NCI-H1092 treated with DMSO at 0.1 percent for 48 hours (cell line): ENCODE measurements at regions not wholly inside any gene's neighbourhood (a gene's known extent, or its start where the extent isn't known, plus 50 kb on each side); places are given as distances from the start of the nearest gene placed in this dataset.

Experiments used
- DNase-seq: peaks from one replicate; lab custom pipeline; 2025; lab: John Stamatoyannopoulos, UW

- DNase-seq, result no peak
These were observed 53.3 kb downstream of the BLID start for GRCh38 chr11:122062763-122063162.

DNA sequence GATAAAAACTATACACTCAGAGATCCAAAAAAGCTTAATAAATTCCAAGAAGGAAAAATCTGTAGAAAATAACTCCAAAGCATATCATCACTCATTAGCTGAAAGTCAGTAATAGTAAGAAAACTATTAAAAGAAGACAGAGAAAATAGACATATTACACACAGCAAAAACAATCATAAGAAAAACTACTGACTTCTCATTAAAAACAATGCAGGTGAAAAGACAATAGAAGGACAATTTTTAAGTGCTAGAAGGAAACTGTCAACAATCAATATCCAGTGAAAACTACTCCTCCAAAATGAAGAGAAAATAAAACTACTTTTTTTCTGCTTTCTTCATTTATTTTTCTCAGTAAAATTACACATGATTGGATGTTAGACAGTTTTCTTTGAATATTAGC lies 56.5 kb downstream of the BLID start:
- no peak for DNase-seq

DNA sequence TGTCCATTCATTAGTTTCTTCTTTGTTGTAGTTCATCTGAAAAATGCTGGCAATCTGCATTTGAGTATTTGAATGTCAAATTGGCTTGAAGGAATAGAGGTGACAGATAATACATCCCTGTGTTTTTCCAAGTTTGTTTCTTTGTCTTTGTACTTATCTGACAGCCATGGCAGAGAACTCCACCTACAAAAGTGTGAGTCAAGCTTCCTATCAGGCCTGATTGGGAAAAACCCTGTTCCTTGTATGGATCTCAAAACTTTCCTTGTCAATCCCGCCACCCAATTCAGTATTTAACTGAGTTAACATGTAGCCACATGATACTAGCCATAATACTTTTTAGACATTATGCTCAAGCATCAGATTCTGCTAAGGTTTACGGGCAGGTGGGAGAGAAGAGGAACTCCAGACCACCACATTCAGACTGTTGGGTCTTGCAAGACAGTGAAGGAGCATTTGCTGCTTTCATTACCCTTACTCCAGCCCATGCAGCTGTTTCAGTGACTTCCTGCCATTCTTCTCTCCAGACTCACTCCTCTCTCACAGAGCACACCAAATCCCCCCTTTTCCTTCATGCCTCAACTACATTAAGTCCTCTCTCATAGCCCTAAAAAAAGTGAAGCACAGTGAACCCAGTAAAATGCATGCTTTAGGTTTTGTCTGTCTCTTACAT lies 65.9 kb downstream of the BLID start:
- DNase-seq, result no peak

- no peak for DNase-seq
These were observed 67.6 kb downstream of the BLID start for GRCh38 chr11:122048401-122048800.

GRCh38 chr11:122046846-122047245 lies 69.2 kb downstream of the BLID start:
- no peak for DNase-seq

GRCh38 chr11:122046438-122046837 lies 69.6 kb downstream of the BLID start:
- no peak for DNase-seq

DNA sequence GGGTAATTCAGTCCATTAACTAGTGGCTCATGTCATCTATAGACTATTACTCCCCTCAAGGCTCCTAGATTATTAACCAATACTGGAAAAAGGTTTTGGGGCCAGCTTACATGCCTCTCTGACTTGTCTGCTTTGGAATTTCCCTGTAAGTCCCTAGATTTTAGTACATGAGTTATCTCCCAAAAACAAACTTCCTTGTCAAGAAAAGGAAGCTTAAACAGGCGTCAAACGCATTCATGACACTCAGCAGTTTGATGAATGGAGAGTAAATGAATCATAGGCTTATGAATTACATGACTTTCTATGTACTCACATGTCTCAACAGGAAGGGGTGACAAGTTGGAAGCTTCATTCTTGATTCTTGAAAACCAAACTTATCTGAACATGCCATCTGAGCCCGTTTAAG lies 70.8 kb downstream of the BLID start:
- DNase-seq, result no peak

DNA sequence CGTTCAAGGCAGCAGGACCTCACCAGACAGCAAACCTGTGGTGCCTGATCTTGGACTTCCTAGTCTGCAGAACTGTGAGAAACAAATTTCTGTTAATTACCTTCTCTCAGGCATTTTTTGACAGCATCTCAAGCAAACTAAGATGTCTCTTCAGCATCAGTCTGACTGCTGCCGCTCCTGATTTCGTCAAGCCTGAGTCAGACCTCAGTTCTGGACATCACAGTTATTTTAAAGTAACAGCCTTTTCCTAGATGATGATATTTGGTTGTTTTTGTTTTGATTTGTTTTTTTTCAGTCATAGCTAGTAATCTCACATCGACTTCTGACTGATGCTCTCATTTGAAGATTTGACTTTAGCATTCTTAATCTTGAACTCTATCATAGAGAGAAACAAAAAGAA lies 71.9 kb downstream of the BLID start:
- DNase-seq, result no peak

DNA sequence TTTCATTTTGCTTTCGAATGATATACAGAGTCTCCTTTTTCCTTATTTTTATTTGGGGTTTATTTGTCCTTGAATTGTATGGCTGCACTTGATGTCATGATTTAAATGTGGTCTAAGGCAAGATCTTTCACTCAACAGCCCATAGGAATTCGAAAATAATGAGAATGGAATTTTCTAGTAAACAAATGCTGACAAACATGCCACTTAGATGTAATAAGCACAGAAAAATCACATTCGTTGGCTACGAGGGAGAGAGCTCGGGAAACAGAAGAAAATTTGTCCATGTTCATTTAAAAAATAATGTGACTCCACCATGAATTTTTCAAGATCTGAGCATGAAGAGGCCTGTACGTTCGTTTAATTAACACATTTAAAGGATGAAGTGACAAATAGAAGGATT lies 73.0 kb downstream of the BLID start:
- no peak for DNase-seq

DNA sequence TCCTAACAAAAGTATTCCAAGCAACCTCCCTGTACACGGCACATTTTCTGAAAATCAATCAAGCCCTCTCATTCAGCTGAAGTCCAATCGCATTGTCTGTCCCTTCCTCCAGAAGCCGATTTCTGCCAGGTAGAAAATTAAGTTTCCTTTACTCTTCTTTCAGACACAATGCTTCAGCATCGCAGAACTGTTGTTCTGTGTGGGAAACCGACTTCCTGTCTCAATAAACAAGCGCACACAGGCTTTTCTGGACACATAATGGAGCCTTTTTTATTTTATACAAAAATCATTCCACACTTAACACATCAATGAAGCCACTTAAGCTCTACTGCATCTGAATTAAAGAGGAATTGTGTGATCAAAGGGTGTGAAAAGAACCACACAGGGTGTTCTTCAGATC lies 75.6 kb downstream of the BLID start:
- no peak for DNase-seq

GRCh38 chr11:122038543-122038942 lies 77.5 kb downstream of the BLID start:
- no peak for DNase-seq

GRCh38 chr11:122037911-122038310 lies 78.1 kb downstream of the BLID start:
- no peak for DNase-seq

DNA sequence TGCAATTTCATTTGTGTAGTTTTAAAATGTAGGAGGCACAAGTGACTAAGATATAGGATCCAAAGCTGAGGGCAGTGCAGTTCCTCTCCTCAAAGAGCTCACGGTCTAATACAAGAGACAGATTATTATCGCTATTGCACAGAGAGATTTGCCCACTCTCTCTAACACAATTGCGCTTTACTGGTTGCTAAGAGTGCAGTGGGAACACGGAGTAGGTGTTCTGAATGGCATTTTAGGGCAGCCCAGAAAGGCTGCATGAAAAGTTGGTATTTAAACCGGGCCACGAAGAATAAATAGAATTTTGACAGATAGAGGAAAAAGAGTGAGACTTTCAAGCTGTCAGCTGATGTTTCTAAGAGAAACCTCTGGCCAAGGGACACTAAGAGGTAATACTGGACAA lies 79.5 kb downstream of the BLID start:
- DNase-seq, result no peak

GRCh38 chr11:122036018-122036417 lies 80.0 kb downstream of the BLID start:
- no peak for DNase-seq

DNA sequence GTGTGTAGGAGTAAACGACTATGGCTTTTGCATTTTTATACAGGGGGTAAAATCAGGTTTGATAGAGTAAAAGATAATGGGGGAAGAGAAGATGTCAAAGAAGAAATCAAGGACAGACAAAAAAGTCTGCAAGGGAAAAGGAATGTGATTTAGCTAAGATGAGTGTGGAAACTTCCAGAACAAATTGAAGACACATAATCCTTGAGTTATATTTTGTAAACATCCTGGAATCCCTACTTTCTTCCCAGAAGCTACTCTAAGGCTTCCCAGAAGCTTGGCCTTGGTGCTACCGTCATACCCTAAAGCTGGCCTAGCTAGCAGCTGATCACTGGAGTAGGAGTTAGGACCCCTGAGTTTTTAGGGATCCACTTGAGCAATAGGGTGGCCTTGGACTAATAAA lies 82.4 kb downstream of the BLID start:
- no peak for DNase-seq

GRCh38 chr11:122033193-122033592 lies 82.8 kb downstream of the BLID start:
- no peak for DNase-seq

- no peak for DNase-seq
These were observed 83.7 kb downstream of the BLID start for GRCh38 chr11:122032317-122032716.

- DNase-seq, result no peak
These were observed 84.2 kb downstream of the BLID start for GRCh38 chr11:122031813-122032212.

- no peak for DNase-seq
These were observed 85.7 kb downstream of the BLID start for GRCh38 chr11:122030286-122030685.

GRCh38 chr11:122028545-122028944 lies 87.5 kb downstream of the BLID start:
- DNase-seq, result no peak

DNA sequence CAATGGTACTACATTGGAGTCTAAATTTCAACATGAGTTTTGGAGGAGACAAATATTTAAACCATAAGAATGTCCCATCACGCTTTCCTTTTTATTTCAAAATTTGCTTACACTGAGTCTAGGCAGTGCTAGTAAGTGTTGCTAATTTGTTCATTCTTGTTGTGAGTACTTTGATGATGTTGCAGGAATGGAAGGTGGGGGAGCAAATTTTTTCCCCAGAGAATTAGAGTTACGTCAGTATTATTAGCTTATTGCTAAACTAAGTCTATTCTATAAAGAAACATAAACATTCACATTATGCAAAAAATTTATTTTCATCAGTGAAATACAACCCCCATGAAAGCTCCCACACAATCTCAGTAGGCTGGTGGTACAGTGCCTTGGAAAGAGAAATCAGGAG lies 88.0 kb downstream of the BLID start:
- no peak for DNase-seq

- DNase-seq, result no peak
These were observed 90.3 kb downstream of the BLID start for GRCh38 chr11:122025757-122026156.

DNA sequence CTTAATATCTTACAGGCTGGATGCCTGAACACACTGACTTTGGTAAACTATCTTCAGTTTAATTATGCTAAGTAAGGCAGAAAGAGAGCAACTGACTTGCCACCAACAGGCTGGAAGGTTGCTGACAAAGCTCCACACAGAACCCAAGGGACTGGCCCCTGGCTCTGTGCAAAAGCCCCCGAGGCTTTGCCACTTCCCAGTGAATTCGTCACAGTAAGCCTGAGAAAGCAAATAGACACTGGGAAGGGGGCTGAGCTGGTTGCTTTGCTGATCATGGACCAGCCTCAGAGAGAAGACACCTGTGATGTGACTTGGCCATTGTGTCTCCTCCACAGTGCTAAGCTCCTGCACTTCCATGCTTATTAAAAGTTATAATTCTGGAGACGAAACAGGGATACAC lies 91.7 kb downstream of the BLID start:
- DNase-seq, result no peak

GRCh38 chr11:122023614-122024250 lies 92.3 kb downstream of the BLID start:
- DNase-seq, result no peak
